K562 (cell line): ENCODE measurements at regions not wholly inside any gene's neighbourhood (a gene's known extent, or its start where the extent isn't known, plus 50 kb on each side); places are given as distances from the start of the nearest gene placed in this dataset.

Source experiments
- ATAC-seq: fragments of 200-7000 bp; cut with Tn5 transposase; 3 replicates; pipeline ENCODE4 v1.9.1; 2020; ENCODE audit warnings: moderate library complexity
- BruUV-seq: library from RNA; stranded (reverse); fragments of 400-500 nt; replicated peaks from 2 replicates; lab custom pipeline; 2021; lab: Mats Ljungman, UMichigan
- CTCF ChIA-PET: fragments of 300-600 bp; formaldehyde crosslinking; extraction: SDS; loops from one replicate; lab custom pipeline; 2021; ENCODE audit warnings: low intra/inter-chr PET ratio; lab: Yijun Ruan, JAX
- POLR2A ChIA-PET: fragments of 300-600, 350-650 bp; sonication (Branson Sonifier 250); formaldehyde crosslinking; extraction: SDS; loops from one replicate; lab custom pipeline; 2021; ENCODE audit warnings: antibody characterized with exemption, inconsistent platforms; lab: Yijun Ruan, JAX
- DNase-seq, 4 experiments: peaks; one replicate each; pipeline versions ENCODE4 v3.0.0 to v3.0.0-alpha.2; 2011 to 2018; ENCODE audit warnings: low spot score in 3 of 4, mixed read lengths in 3 of 4; ENCODE audit errors: extremely low read depth in 1 of 4
- FAIRE-seq: peaks from 2 replicates; lab custom pipeline; 2011; peaks lifted over from hg19 to GRCh38; lab: Jason Lieb, UNC
- H2AFZ ChIP-seq: 2 replicates; pipeline ENCODE4 v1.6.0; 2011; ENCODE audit warnings: low read depth, low read length, control low read depth, inconsistent platforms
- H3K27ac ChIP-seq: fragments of 200-600 bp; 3 replicates; pipeline ENCODE4 v1.8.0; 2011; ENCODE audit warnings: low read depth, mild to moderate bottlenecking, control low read depth, inconsistent platforms, low read length, moderate library complexity, mixed read lengths; ENCODE audit errors: extremely low read depth
- H3K27me3 ChIP-seq, 2 experiments: fragments of 300-600 bp in 1 of 2; 2 replicates in 1 of 2; 3 replicates in 1 of 2; pipeline versions ENCODE4 v1.6.0 to v1.8.0; 2011; ENCODE audit warnings: inconsistent platforms in 2 of 2, low read length in 2 of 2, mild to moderate bottlenecking in 1 of 2, mixed read lengths in 1 of 2, moderate library complexity in 1 of 2; ENCODE audit not compliant: control insufficient read depth in 2 of 2, insufficient read depth in 2 of 2
- H3K36me3 ChIP-seq: fragments of 300-600 bp; 3 replicates; pipeline ENCODE4 v1.8.0; 2011; ENCODE audit warnings: mild to moderate bottlenecking, low read length, inconsistent platforms; ENCODE audit not compliant: control insufficient read depth, insufficient read depth
- H3K4me1 ChIP-seq, 2 experiments: fragments of 200-600 bp in 1 of 2; replicated peaks in 1 of 2; 2 replicates in 1 of 2; 3 replicates in 1 of 2; pipeline versions ENCODE4 v1.5.1 to v1.8.0; 2011; ENCODE audit warnings: inconsistent platforms in 2 of 2, low read length in 2 of 2, mild to moderate bottlenecking in 1 of 2, mixed read lengths in 1 of 2, moderate library complexity in 1 of 2; ENCODE audit not compliant: control insufficient read depth in 2 of 2, insufficient read depth in 2 of 2
- H3K4me2 ChIP-seq: 2 replicates; pipeline ENCODE4 v1.6.1; 2011; ENCODE audit warnings: low read length, control low read depth, inconsistent platforms, mixed read lengths; ENCODE audit not compliant: insufficient read depth
- H3K4me3 ChIP-seq: fragments of 200-600 bp; sonication (generic), shearing (Covaris generic); 2 replicates; pipeline ENCODE4 v1.5.1; 2016; ENCODE audit warnings: control low read depth, inconsistent platforms
- H3K79me2 ChIP-seq: fragments of 200-600 bp; 3 replicates; pipeline ENCODE4 v1.8.0; 2011; ENCODE audit warnings: low read length, inconsistent platforms; ENCODE audit not compliant: control insufficient read depth, insufficient read depth
- H3K9ac ChIP-seq, 2 experiments: 2 replicates each; pipeline versions ENCODE4 v1.6.0 to v1.6.1; 2011; ENCODE audit warnings: low read depth in 2 of 2, low read length in 2 of 2, control low read depth in 1 of 2, inconsistent platforms in 1 of 2, mild to moderate bottlenecking in 1 of 2, mixed read lengths in 1 of 2; ENCODE audit not compliant: insufficient read depth in 1 of 2
- H3K9me1 ChIP-seq: one replicate; pipeline ENCODE4 v1.6.0; 2011; ENCODE audit warnings: inconsistent platforms, mild to moderate bottlenecking, low read length, moderate library complexity; ENCODE audit not compliant: control insufficient read depth, insufficient read depth
- H3K9me3 ChIP-seq: replicated peaks from 2 replicates; pipeline ENCODE4 v1.5.1; 2011; ENCODE audit warnings: low read depth, low read length, inconsistent platforms; ENCODE audit not compliant: control insufficient read depth, insufficient read depth
- H4K20me1 ChIP-seq: replicated peaks from 2 replicates; pipeline ENCODE4 v1.6.1; 2011; ENCODE audit warnings: low read length, inconsistent platforms, mixed read lengths; ENCODE audit not compliant: control insufficient read depth, insufficient read depth
- C11orf30 ChIP-seq: fragments of 450-650 bp; IDR thresholded peaks from 2 replicates; pipeline ENCODE4 v1.6.1; 2016; ENCODE audit warnings: low read depth, mild to moderate bottlenecking
- ETS1 ChIP-seq: conservative IDR thresholded peaks from 2 replicates; pipeline ENCODE4 v1.6.1; 2011; ENCODE audit warnings: low read depth, mild to moderate bottlenecking, low read length; ENCODE audit not compliant: control insufficient read depth
- GTF3C2 ChIP-seq: IDR thresholded peaks from 3 replicates; pipeline ENCODE4 v1.6.1; 2011; ENCODE audit warnings: borderline replicate concordance, mild to moderate bottlenecking, moderate library complexity; ENCODE audit not compliant: insufficient read length; ENCODE audit errors: extremely low read depth
- HIVEP1 ChIP-seq: fragments of 250-450 bp; sonication (Bioruptor Pico); IDR thresholded peaks from 2 replicates; pipeline ENCODE4 v1.4.0; 2020; ENCODE audit warnings: mild to moderate bottlenecking
- HNRNPK ChIP-seq: fragments of 200-400 bp; formaldehyde crosslinking; IDR thresholded peaks from one replicate; pipeline ENCODE4 v1.6.1; 2018; ENCODE audit warnings: mild to moderate bottlenecking, low read depth, low read length; ENCODE audit not compliant: poor library complexity, severe bottlenecking
- IRF9 ChIP-seq: fragments of 450-650 bp; IDR thresholded peaks from 2 replicates; pipeline ENCODE4 v1.6.1; 2016; ENCODE audit warnings: missing biosample characterization, missing genetic modification characterization
- MBD1 ChIP-seq: fragments of 250-450 bp; sonication (Bioruptor Pico); IDR thresholded peaks from 2 replicates; pipeline ENCODE4 v1.8.0; 2022; ENCODE audit warnings: inconsistent platforms
- POLR2H ChIP-seq: IDR thresholded peaks from 2 replicates; pipeline ENCODE4 v1.6.1; 2016; ENCODE audit warnings: missing genetic modification characterization, low read depth, mild to moderate bottlenecking, control low read depth, missing compliant biosample characterization, moderate library complexity
- RFX5 ChIP-seq: IDR thresholded peaks from 2 replicates; pipeline ENCODE4 v1.6.1; 2011; ENCODE audit warnings: low read depth, mild to moderate bottlenecking, improper control_type of control experiment, low read length
- ZNF280B ChIP-seq: fragments of 250-450 bp; sonication (Bioruptor Pico); IDR thresholded peaks from 2 replicates; pipeline ENCODE4 v1.5.1; 2021; ENCODE audit warnings: mild to moderate bottlenecking
- ZNF395 ChIP-seq: fragments of 200-800 bp; sonication (Bioruptor generic); IDR thresholded peaks from 2 replicates; pipeline ENCODE4 v1.6.1; 2017; ENCODE audit warnings: missing genetic modification characterization, missing compliant biosample characterization
- WGBS: fragments of 100-300 bp; shearing (Covaris generic); methylation state at CpG from one replicate; pipeline ENCODE4 v1.1.6; 2016; ENCODE audit warnings: low coverage, mixed read lengths; ENCODE audit not compliant: insufficient coverage; ENCODE audit errors: missing lambda C conversion rate; 5-methylcytosine and 5-hydroxymethylcytosine counted together
- in situ Hi-C: fragments of 300-500 bp; cut with MboI; formaldehyde crosslinking; loops from 4 replicates; pipeline ENCODE4 v1.15.0; 2018; ENCODE audit warnings: inconsistent platforms, mixed read lengths
- intact Hi-C: fragments of 100-400 bp; cut with micrococcal nuclease; formaldehyde crosslinking; loops from 2 replicates; pipeline ENCODE4 v1.14.2; 2022

- H3K36me3 ChIP-seq, result no peaks in the 10 kb centered on the region
- H3K4me2 ChIP-seq, result no peak overlapping the region
- ATAC-seq, result no peak
- no peaks in the 10 kb centered on the region for H4K20me1 ChIP-seq
- WGBS, result 0% methylated on average over 1 of the region's 1 CpG
- FAIRE-seq, result no peak
- no peak overlapping the region for H2AFZ ChIP-seq
- CTCF ChIA-PET, result no interaction called here
- no peaks in the 10 kb centered on the region for H3K9me1 ChIP-seq
- no TSS peak for BruUV-seq
- no peak for DNase-seq
- H3K27ac ChIP-seq, result no peak overlapping the region
- no peaks in the 10 kb centered on the region for H3K79me2 ChIP-seq
- H3K27me3 ChIP-seq, result no peaks in the 10 kb centered on the region; a peak in 2 of 5 replicates
- POLR2A ChIA-PET, result interaction anchor here (0.6 to 1.4 kb wide), 2 partner anchors 18 to 40 kb away, joined by 3 to 4 read pairs; no protein-coding TSS in a partner anchor
- intact Hi-C loops, result no loop called here
- in situ Hi-C loops, result no loop called here
- H3K4me3 ChIP-seq, result no peak overlapping the region
- no peaks in the 10 kb centered on the region for H3K4me1 ChIP-seq
- H3K9ac ChIP-seq, result no peak overlapping the region
- no peaks in the 10 kb centered on the region for H3K9me3 ChIP-seq
- TF ChIP-seq POLR2H (tag), result no peak
- no peak for TF ChIP-seq HNRNPK
- no peak for TF ChIP-seq ZNF395 (CRISPR knock-in tag)
- TF ChIP-seq C11orf30, result no peak
- TF ChIP-seq MBD1 (CRISPR knock-in tag), result no peak
- no peak for TF ChIP-seq ZNF280B
- no peak for TF ChIP-seq IRF9 (tag)
- TF ChIP-seq GTF3C2, result no peak
- no peak for TF ChIP-seq HIVEP1 (CRISPR knock-in tag)
- TF ChIP-seq RFX5, result no peak
- no peak for TF ChIP-seq ETS1
These were observed 145.4 kb upstream of the ZNF516 start for GRCh38 chr18:76640438-76640837.
